Neural cell (in vitro differentiated cells): ENCODE measurements at regions not wholly inside any gene's neighbourhood (a gene's known extent, or its start where the extent isn't known, plus 50 kb on each side); places are given as distances from the start of the nearest gene placed in this dataset.

Experiments
- EP300 ChIP-seq: fragments of 450-650 bp; conservative IDR thresholded peaks from 2 replicates; pipeline ENCODE4 v1.6.1; 2014; ENCODE audit warnings: antibody characterized with exemption, mild to moderate bottlenecking, moderate library complexity; ENCODE audit not compliant: poor library complexity, severe bottlenecking
- SMC3 ChIP-seq: fragments of 450-650 bp; conservative IDR thresholded peaks from 2 replicates; pipeline ENCODE4 v1.6.1; 2014; ENCODE audit warnings: antibody characterized with exemption, mild to moderate bottlenecking, moderate library complexity; ENCODE audit not compliant: poor library complexity
- TAF1 ChIP-seq: IDR thresholded peaks from 2 replicates; pipeline ENCODE4 v1.6.1; 2012; ENCODE audit warnings: low read depth
- TF ChIP-seq, protein P1 (sequence below): fragments of 450-650 bp; IDR thresholded peaks from 2 replicates; pipeline ENCODE4 v1.5.1; 2014; ENCODE audit warnings: antibody characterized with exemption, mild to moderate bottlenecking, moderate library complexity; ENCODE audit not compliant: poor library complexity, severe bottlenecking

- TF ChIP-seq, protein P1, sequence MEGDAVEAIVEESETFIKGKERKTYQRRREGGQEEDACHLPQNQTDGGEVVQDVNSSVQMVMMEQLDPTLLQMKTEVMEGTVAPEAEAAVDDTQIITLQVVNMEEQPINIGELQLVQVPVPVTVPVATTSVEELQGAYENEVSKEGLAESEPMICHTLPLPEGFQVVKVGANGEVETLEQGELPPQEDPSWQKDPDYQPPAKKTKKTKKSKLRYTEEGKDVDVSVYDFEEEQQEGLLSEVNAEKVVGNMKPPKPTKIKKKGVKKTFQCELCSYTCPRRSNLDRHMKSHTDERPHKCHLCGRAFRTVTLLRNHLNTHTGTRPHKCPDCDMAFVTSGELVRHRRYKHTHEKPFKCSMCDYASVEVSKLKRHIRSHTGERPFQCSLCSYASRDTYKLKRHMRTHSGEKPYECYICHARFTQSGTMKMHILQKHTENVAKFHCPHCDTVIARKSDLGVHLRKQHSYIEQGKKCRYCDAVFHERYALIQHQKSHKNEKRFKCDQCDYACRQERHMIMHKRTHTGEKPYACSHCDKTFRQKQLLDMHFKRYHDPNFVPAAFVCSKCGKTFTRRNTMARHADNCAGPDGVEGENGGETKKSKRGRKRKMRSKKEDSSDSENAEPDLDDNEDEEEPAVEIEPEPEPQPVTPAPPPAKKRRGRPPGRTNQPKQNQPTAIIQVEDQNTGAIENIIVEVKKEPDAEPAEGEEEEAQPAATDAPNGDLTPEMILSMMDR, result no peak
- TF ChIP-seq TAF1 (no peak), EP300 (no peak), SMC3 (no peak)
Observed at GRCh38 chr14:80264702-80265101, 53.4 kb upstream of the DIO2 start.
